GM18505 (cell line): ENCODE measurements at regions not wholly inside any gene's neighbourhood (a gene's known extent, or its start where the extent isn't known, plus 50 kb on each side); places are given as distances from the start of the nearest gene placed in this dataset.
A peak's percentile ranks its signal among the peaks of the same experiment; 100 is the strongest.
"Not testable (repeated sequence)": the region's sequence is repeated elsewhere in the genome, so short reads cannot be mapped to it uniquely, and the experiment has no call there.

Source experiments
- ATAC-seq: cut with Tn5 transposase; IDR thresholded peaks from one replicate; pipeline ENCODE4 v1.9.1; 2021; ENCODE audit not compliant: unreplicated experiment
- POLR2A ChIP-seq: IDR thresholded peaks from 4 replicates; pipeline ENCODE4 v1.6.1; 2011; ENCODE audit warnings: borderline replicate concordance; ENCODE audit not compliant: insufficient read depth, insufficient read length; ENCODE audit errors: extremely low read depth

GRCh38 chr6:163765335-163765734 lies 350.8 kb downstream of the QKI start:
- TF ChIP-seq POLR2A, result no peak
- no peak for ATAC-seq

GRCh38 chr6:163764565-163764964 lies 350.0 kb downstream of the QKI start:
- TF ChIP-seq POLR2A, result no peak
- no peak for ATAC-seq

- ATAC-seq, result no peak
- TF ChIP-seq POLR2A, result no peak
Measured at GRCh38 chr6:163761481-163761880, 347.0 kb downstream of the QKI start.

DNA sequence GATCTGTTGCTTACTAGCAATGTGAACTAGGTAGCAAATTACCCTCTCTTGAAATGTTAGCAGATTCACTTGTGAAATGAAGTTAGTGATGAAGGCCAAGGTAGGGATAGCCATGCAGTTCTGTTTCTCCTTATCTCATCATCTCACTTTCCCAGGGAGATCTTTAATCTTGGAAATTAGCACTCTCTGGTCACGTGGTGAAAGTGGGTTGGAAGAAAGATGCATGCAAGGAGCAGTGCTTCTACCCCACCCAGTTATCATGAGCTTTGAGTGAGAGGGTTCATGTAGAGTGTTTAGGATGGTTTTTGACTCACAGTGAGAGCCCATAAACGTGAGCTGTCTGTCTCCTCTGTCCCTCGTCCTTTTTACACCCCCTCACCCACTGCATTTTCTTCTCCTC lies 346.3 kb downstream of the QKI start:
- no peak for TF ChIP-seq POLR2A
- no peak for ATAC-seq

DNA sequence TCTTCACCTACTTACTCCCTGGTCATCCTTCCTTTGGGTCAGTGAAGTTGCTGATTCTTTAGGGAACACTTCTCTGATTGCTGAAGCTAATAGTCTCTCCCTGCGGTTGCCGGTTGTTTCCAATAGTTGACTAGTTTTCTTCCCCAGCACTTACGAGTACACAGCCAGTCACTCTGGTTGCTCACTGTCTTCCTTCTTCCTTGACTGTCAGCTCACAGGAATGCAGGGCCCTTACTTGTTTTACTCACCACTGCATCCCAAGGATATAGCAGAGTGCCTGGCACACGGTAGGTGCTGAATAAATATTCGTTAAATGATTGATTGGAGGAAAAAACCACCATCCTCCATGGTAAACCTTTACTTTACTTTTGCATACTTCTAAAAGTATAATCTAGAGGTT lies 345.0 kb downstream of the QKI start:
- ATAC-seq, result no peak
- no peak for TF ChIP-seq POLR2A

DNA sequence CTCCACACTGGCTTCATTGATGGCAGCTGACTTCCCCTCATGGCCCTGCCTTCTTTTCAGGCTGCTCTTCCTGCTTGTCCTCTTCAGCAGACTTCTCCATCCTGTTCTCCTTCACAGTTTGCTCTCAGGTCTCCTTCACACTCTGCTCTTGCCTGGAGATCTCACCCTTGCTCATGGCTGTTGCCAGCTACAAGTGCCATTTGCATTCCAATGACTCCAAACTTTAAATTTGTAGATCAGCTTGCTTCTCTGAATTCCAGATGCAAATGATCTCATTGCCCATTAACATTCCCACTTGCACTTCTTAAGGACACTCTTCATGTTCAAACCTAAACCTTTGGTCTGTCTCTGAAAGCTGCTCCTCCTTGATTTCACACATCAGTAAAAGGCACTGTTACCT lies 343.0 kb downstream of the QKI start:
- TF ChIP-seq POLR2A, result no peak
- ATAC-seq, result no peak

DNA sequence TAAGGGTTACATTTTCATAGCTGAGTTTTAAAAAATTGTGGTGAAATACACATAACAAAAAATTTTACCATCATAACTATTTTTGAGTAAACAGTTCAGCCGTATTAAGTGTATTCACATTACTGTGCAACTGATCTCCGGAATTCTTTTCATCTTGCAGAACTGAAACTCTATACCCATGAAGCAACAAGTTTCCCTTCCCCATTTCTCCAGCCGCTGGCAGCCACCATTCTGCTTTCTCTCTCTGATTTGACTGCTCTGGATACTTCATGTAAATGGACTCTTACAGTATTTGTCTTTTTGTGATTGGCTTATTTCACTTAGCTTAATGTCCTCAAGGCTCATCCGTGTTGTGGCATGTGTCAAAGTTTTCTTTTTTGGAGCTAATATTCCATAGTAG lies 341.6 kb downstream of the QKI start:
- no peak for TF ChIP-seq POLR2A
- ATAC-seq, result peak; percentile 100

GRCh38 chr6:163754866-163755265 lies 340.3 kb downstream of the QKI start:
- no peak for TF ChIP-seq POLR2A
- no peak for ATAC-seq

- no peak for TF ChIP-seq POLR2A
Measured at GRCh38 chr6:163753430-163753829, 338.9 kb downstream of the QKI start.

DNA sequence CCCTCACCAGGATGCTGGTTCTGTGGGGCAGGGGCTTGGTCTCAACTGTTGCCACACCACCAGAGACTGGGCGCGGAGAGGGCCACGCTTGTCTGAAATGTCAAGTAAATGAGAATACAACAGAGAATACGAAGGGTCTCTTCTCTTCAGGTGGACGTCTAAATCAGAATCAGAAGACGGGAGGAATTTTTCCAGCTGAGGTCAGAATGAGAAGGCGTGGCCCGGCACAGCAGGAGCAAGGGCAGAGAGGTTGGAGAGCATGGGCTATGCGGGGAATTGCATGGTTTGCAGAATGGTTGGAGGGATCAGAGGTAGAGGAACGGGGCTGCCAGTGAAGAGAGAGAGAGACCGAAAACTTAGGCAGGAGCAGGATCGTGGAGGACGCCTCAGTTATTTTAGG lies 337.9 kb downstream of the QKI start:
- no peak for ATAC-seq
- no peak for TF ChIP-seq POLR2A

More at GRCh38 chr6:163753430-163753829, 338.9 kb downstream of the QKI start:
- no peak for ATAC-seq

DNA sequence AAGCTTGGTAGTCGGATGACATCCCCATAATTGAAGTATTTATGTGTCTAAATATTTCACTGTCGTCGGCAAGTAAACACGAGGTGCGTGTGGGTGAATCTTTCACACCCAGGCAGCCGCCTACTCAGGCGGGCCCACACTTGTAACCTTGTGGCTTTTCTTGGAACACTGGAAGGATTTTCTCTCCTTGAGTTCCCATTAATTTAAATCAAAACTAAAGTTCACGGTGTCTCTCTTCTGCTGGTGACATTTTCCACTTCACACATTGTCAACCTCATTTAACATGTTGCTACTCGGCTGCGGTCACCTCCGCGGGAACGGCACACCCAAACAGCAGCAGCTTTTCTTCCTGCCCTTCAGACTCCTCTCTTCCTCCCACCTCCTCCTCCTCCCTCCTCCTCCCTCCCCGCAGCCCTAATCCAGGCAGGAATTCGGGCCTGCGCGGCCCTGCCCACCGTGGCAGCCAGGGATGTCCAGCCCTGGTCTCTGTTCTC lies 336.6 kb downstream of the QKI start:
- TF ChIP-seq POLR2A, result no peak
- no peak for ATAC-seq

DNA sequence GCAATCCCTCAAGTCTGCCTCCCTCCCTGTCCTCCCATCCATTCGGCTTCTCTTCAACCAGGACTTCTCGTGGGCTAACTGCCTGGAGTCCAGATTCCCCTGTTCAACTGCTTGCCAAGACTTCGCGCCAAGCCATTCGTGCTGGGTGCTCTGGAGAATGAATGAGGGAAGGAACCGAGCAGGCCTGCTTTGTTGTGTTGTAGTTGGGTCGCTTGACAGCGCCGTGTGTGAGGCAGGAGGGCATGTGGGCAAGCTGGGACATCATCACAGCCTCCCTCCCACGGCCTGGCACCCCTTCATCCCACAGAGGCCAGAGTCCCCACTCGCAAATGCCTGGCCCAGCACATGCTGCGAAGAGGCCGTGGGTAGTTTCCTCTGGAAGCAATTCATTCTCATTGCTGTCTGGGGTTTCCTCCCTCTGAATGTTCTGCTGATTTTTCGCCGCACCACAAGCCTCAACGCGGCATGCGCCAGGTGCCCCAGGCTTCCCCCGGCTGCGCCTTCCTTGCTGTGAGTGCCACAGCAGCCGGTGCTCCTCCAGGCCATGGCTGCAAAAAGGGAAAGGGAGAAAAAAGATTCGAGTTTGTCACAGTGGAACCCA lies 336.0 kb downstream of the QKI start:
- TF ChIP-seq POLR2A, result no peak
- ATAC-seq, result no peak

- TF ChIP-seq POLR2A, result no peak
- no peak for ATAC-seq
Measured at GRCh38 chr6:163748886-163749285, 334.4 kb downstream of the QKI start.

GRCh38 chr6:163748036-163748435 lies 333.5 kb downstream of the QKI start:
- no peak for ATAC-seq
- TF ChIP-seq POLR2A, result no peak

GRCh38 chr6:163747058-163747457 lies 332.5 kb downstream of the QKI start:
- not testable (repeated sequence) for ATAC-seq

DNA sequence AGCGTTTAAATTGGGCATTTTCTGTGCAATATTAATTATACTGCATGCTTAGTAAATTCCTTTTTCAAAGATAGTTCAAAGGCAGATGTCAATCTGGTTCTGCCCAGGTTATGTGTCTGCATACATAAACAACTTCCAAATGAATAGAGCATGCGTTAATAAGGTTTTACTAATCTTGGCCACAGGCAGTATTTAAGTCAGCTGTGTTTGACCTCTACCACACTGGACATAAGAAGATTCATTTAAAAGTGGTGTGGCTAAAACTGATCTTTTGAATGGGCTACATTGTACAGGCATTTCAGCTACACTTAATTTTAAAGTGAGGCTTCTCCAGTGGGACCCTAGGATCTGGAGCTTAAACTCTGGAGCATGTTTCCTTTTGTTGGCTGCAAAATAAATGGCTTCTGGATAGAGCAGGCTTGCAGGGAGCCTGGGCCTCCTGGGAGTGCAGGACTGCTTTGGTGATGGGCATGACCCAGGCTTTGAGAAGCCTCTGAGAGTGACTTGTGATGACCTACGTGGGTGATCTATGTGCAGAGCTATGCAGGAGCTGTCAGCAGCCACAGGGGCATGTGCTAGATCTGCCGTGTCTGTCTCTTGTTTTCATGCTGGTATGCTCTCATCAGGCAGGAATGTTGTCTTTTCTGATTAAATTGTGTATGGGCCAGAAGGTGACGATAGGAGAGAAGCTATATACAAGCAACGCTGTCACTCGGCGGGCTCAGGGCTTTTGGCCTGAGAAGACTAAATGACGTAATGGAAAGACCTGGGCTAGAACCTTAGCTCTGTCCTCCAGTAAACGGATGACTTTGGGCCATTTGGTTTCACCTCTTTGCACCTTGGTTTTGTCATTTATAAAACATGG lies 331.2 kb downstream of the QKI start:
- TF ChIP-seq POLR2A, result no peak

More for the DNA sequence above, 331.2 kb downstream of the QKI start:
- no peak for ATAC-seq
